ENCODE measurements at regions not wholly inside any gene's neighbourhood (a gene's known extent, or its start where the extent isn't known, plus 50 kb on each side); places are given as distances from the start of the nearest gene placed in this dataset.

- Histone ChIP-seq H3K36me3 (replicated peaks; ENCODE audit: low read depth, low read length) (no peaks in the 10 kb centered on the region), H4K20me1 (ENCODE audit: insufficient read depth, low read length) (no peaks in the 10 kb centered on the region), H3K9me3 (ENCODE audit: insufficient read depth, low read length) (no peaks in the 10 kb centered on the region), H3K79me2 (ENCODE audit: low read length) (no peaks in the 10 kb centered on the region), H3K27ac (ENCODE audit: low read length) (no peak overlapping the region), H2AFZ (ENCODE audit: low read depth, low read length) (no peak overlapping the region), H3K4me2 (ENCODE audit: low read length) (no peak overlapping the region), H3K4me1 (ENCODE audit: low read length) (no peaks in the 10 kb centered on the region), H3K27me3 (ENCODE audit: low read depth, low read length) (no peaks in the 10 kb centered on the region), H3K4me3 (ENCODE audit: low read length) (no peak overlapping the region), H3K9ac (ENCODE audit: low read length) (no peak overlapping the region)
- TF ChIP-seq EZH2phosphoT487 (IDR thresholded peaks at IDR 0.05; ENCODE audit: low read depth) (no peak), CTCF (IDR thresholded peaks at IDR 0.05; ENCODE audit: low read depth, low read length) (no peak)
These were observed 176.7 kb upstream of the BTBD3 start for GRCh38 chr20:11740975-11741374.

- H4K20me1 ChIP-seq (ENCODE audit: insufficient read depth, low read length): no peaks in the 10 kb centered on the region
- H3K79me2 ChIP-seq (ENCODE audit: low read length): no peaks in the 10 kb centered on the region
- no peak overlapping the region for H3K27ac ChIP-seq (ENCODE audit: low read length)
These were observed 172.5 kb upstream of the BTBD3 start for GRCh38 chr20:11745145-11745544.

GRCh38 chr20:11748436-11748835 lies 169.3 kb upstream of the BTBD3 start:
- Histone ChIP-seq H3K9me3 (ENCODE audit: insufficient read depth, low read length) (no peaks in the 10 kb centered on the region), H3K9ac (ENCODE audit: low read length) (no peak overlapping the region), H3K4me2 (ENCODE audit: low read length) (no peak overlapping the region), H4K20me1 (ENCODE audit: insufficient read depth, low read length) (no peaks in the 10 kb centered on the region), H2AFZ (ENCODE audit: low read depth, low read length) (no peak overlapping the region), H3K4me1 (ENCODE audit: low read length) (no peaks in the 10 kb centered on the region), H3K27ac (ENCODE audit: low read length) (no peak overlapping the region), H3K79me2 (ENCODE audit: low read length) (no peaks in the 10 kb centered on the region), H3K27me3 (ENCODE audit: low read depth, low read length) (no peaks in the 10 kb centered on the region), H3K36me3 (replicated peaks; ENCODE audit: low read depth, low read length) (no peaks in the 10 kb centered on the region), H3K4me3 (ENCODE audit: low read length) (no peak overlapping the region)
- no peak for TF ChIP-seq EZH2phosphoT487 (IDR thresholded peaks at IDR 0.05; ENCODE audit: low read depth)
- no peak for TF ChIP-seq CTCF (IDR thresholded peaks at IDR 0.05; ENCODE audit: low read depth, low read length)

More at GRCh38 chr20:11745145-11745544, 172.5 kb upstream of the BTBD3 start:
- Histone ChIP-seq H3K9ac (ENCODE audit: low read length) (no peak overlapping the region), H2AFZ (ENCODE audit: low read depth, low read length) (no peak overlapping the region), H3K4me2 (ENCODE audit: low read length) (no peak overlapping the region), H3K9me3 (ENCODE audit: insufficient read depth, low read length) (no peaks in the 10 kb centered on the region), H3K4me1 (ENCODE audit: low read length) (no peaks in the 10 kb centered on the region), H3K4me3 (ENCODE audit: low read length) (no peak overlapping the region), H3K27me3 (ENCODE audit: low read depth, low read length) (no peaks in the 10 kb centered on the region), H3K36me3 (replicated peaks; ENCODE audit: low read depth, low read length) (no peaks in the 10 kb centered on the region)
- TF ChIP-seq EZH2phosphoT487 (IDR thresholded peaks at IDR 0.05; ENCODE audit: low read depth): no peak
- no peak for TF ChIP-seq CTCF (IDR thresholded peaks at IDR 0.05; ENCODE audit: low read depth, low read length)

- Histone ChIP-seq H3K4me3 (ENCODE audit: low read length) (no peak overlapping the region), H3K9me3 (ENCODE audit: insufficient read depth, low read length) (no peaks in the 10 kb centered on the region), H2AFZ (ENCODE audit: low read depth, low read length) (no peak overlapping the region), H3K79me2 (ENCODE audit: low read length) (no peaks in the 10 kb centered on the region), H3K36me3 (replicated peaks; ENCODE audit: low read depth, low read length) (no peaks in the 10 kb centered on the region), H3K9ac (ENCODE audit: low read length) (no peak overlapping the region), H3K4me1 (ENCODE audit: low read length) (no peaks in the 10 kb centered on the region), H3K27ac (ENCODE audit: low read length) (no peak overlapping the region), H4K20me1 (ENCODE audit: insufficient read depth, low read length) (no peaks in the 10 kb centered on the region), H3K4me2 (ENCODE audit: low read length) (no peak overlapping the region), H3K27me3 (ENCODE audit: low read depth, low read length) (no peaks in the 10 kb centered on the region)
- no peak for TF ChIP-seq EZH2phosphoT487 (IDR thresholded peaks at IDR 0.05; ENCODE audit: low read depth)
- TF ChIP-seq CTCF (IDR thresholded peaks at IDR 0.05; ENCODE audit: low read depth, low read length): no peak
These were observed 165.4 kb upstream of the BTBD3 start for GRCh38 chr20:11752336-11752735.

Measured in OCI-LY3 (cell line).